HG03442 (cell line): ENCODE measurements at regions not wholly inside any gene's neighbourhood (a gene's known extent, or its start where the extent isn't known, plus 50 kb on each side); places are given as distances from the start of the nearest gene placed in this dataset.

Experiments used
- ATAC-seq: cut with Tn5 transposase; IDR thresholded peaks from one replicate; pipeline ENCODE4 v1.9.1; 2021; ENCODE audit warnings: mild to moderate bottlenecking, moderate library complexity; ENCODE audit not compliant: unreplicated experiment

DNA sequence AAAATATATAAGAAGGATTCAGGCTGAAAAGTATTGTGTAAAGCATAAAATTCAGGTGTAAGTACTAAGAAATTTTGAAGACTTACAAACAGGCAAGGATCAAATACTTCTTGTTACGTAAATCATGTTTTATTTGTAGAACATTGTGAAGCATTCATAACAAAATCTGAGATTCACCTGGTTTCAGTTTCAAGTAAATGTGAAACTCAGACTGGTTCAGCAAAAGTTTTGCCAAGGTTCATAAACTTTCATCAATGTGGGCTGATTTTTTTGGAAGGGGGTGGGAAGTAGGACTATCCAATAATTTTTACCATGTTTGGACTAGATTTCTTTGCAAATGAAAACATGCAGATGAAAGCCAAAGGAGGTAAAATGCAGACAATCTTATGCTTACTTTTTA, 527.7 kb downstream of the ANKRD50 start:
- ATAC-seq: no peak

DNA sequence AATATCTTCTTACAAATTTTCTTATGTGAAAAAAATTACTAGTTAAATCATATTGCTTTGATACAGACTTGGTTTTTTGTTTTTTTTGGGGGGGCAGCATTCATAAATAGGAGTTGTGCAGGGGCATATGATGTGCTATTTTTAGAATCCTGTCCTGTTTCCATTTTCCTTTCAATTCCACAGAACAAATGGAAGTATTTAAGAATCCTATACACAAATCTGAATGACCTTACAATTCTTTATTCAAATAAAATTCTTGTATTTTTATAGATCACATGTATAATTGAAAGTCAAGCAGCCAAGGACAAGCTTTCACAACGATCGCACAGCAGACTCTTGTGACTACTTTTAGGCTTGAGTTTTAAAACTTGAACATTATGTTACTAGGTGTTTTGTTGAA, 523.9 kb downstream of the ANKRD50 start:
- ATAC-seq: no peak

DNA sequence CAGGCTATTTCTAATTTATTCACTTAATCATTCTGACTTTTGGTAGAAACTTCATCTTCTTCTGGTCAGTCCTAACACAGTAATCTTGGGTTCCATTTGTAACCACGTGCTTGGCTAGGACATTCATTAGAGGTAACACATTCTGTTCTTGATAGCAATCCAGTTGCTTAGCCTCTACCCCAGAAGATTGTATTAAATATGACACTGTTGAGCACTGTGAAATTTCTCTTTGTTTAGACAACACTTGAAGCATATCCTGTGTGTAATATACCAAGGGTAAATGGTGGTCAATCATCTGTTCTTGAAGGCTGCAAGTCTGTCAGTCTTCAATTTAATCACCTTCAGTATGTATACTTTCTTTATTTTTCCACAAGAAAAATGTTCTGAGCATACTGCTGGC, 523.0 kb downstream of the ANKRD50 start:
- ATAC-seq: no peak

DNA sequence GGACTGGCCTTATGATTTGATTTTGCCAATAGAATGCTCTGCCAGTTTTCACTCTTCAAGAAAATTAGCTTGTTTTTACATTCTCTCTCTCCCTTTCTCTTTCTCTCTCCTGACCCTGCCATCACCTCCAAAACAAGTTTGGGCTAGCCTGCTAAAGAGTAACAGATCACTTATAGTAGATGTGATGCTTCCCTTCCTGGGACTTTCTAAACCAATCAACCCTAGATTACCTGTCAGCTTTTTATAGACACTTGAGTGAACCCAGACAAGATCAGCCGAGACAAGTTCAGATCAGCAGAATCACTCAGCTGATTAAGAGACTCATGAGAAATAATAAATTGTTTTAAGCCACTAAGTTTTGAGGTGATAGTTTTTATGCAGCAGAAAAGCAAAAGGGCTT, 521.2 kb downstream of the ANKRD50 start:
- ATAC-seq: no peak

DNA sequence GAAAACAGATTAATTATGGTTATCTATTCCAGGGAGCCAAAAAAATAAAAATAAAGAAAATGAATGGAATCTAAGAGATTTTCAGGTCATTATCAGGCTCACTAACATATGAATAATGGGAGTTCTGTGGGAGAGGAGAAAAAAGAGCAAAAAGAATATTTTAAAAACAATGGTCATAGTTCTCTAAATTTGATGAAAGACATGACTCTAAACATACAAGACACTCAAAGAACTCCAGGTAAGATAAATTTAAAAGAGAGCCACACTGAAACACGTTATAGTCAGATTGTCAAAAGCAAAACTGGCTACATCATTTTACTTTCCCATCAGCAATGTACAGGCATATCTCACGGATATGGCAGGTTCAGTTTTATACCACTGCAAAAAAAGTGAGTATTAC, 520.0 kb downstream of the ANKRD50 start:
- no peak for ATAC-seq

DNA sequence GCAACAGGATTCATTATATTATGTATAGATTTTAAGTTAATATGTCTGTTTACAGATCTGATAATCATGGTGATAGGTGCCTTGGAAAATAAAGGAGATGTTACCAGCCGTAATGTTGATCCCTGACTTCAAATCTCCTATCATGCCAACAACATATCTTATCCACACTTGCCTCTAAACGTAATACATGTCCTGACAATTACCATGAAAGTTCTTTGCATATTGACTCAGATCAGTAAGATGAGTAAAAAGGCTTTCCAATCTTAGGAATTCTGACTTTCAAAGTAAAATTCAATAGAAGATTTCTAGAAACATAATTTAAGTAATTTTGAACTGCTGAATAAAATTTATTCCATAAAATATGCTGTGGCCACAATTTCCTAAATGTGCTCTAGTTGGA, 513.3 kb downstream of the ANKRD50 start:
- ATAC-seq: no peak

DNA sequence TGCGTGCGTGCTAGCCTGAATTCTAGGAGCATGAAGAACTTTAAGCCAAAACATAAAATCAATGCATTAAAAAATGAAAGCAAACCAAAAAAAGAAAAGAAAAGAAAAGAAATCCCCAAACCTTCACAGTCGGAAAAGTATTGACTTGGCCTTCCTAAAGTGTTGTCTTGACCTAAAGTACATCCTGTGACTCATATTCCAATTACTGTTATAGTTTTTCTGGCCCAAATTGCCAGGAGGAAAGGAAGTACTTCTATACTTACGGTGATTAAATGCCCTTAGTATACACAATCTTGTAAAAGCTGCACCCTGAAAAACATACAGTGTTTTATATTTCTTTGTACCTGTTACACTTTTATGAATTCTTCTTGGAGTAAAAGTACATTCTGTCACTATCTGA, 512.8 kb downstream of the ANKRD50 start:
- ATAC-seq: no peak

DNA sequence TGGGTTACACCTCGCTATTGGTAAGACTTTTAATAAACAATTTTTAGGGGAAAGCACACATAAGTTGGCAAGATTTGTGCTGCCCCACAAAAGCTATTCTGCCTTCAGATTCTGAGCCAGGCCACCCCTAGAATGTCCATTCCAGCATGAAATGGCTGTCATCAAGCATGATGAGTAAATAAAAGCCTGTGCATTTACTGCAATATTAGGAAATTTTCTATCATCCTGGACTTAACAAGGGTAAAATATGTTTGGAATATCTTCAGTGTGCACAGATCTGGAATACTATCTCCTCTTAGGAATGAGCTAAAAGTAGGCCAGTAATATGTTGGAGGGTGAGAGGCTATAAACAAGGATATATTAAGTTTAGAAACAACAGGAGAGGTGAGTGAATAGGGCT, 510.9 kb downstream of the ANKRD50 start:
- no peak for ATAC-seq

DNA sequence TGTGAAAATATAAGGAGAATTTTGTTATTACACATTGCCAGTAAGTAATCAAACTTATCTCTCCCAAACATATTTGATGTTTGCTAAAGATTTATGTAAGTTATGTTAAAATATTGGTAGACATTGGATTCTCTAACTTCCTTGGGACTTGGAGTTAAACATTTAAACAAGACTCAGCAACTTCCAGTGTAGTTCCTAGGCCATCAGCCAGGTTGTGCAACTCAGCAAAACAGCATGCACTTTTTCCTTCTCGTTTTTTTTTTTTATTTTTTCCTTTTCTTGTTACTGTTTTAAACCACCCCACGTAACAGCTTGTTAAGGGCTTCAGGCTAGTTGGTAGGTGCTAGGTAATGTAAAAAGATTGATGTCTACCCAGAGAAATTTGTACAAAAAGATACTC, 510.4 kb downstream of the ANKRD50 start:
- ATAC-seq: no peak

DNA sequence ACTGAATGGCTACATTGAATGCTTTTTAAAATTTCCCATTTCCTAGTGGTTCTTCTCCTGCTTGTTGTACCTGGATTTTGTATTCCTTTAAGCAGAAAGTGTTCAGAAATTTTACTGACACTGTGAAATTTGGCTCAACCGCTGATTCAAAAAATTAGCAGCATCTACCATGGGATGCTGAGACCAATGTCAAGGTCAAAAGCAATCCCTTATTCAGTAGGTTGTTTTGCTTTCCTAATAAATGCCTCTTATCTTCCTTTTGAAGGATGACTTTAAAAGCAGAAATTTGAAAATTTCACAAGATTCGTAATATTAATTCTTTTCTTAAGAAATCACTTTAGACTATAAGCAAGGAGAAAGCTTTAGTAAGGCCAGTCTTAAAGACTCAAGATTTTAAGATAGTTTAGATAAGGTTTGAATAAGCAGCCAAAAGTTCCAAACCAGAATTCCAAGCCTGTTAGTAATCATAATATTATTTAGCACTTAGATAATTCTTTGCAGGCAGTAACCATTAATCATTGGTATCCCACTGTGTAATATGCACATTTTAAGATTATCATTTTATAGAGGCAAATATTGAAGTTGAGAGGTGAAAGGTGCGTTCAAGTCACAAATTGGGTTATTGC, 508.8 kb downstream of the ANKRD50 start:
- no peak for ATAC-seq

DNA sequence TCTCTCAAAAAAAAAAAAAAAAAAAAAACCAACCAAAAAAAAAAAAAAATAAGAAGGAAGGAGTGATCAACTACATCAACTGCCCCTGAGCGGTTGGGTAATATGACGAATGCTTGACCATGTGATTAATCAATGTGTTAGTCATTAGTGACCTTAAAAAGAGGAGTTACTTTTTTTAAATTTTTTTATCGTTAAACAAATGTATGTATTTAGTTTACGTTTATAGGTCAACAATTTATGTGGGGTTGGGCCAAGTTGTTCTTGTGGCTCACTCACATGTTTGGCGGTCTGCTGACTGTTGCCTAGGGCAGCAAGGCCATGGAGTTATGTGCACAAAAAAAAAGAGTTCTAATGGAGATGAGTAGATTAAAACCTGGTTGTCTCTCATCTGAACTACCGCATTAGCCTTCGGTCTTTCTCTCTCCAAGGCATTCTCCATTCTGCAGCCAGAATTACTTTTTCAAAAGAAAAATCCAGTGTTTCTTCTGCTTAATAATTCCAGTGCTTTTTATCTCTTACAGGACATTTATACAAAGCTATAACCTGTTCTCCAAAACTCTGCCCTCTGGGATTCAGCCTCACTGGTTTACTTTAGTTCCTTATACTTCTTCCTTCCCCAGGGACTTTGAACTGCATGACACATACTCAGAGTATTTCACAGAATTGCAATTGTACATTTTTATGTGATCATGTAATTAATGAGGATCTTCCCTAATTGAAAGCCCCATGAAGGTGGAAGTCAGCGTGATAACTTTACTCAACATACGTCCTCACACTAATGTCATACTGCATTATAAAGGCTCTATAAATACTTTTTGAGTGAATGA, 505.5 kb downstream of the ANKRD50 start:
- no peak for ATAC-seq

DNA sequence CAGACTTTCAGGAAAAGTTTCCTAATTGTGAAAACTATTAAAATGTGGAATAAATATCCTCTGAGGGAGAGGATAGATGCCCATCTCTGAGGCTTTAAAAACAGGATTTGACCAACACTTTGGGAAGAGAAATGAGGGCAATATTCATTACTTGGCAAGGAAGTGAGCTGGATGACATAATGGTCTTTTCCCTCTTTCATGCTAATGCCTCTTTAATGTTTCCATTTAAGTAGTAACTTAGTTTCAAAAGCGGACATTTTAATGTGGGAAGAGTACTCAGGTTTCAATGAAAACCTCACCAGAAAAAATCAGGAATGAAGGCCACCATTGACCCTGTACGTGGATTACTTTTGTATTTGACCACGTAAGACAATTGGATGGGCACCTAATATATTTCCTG, 503.3 kb downstream of the ANKRD50 start:
- ATAC-seq: no peak

DNA sequence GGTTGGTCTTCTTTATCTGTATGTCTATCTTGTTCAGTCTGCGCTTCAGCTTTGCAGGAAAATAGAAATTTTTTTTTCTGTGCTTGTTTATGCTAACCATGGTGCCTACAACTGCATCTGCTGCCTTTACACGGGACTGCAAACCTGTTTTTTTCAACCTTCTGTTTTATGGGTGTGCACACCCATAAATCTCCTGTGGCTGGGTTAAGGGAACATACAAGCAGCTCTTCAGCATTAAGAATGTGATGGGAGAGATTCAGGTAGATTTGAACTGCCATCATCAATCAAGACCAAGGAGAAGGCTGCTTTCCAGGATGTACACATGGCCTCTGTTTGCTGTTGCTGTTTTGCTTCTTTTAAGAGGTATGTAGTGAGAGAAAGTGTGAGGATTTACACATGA, 502.9 kb downstream of the ANKRD50 start:
- no peak for ATAC-seq

DNA sequence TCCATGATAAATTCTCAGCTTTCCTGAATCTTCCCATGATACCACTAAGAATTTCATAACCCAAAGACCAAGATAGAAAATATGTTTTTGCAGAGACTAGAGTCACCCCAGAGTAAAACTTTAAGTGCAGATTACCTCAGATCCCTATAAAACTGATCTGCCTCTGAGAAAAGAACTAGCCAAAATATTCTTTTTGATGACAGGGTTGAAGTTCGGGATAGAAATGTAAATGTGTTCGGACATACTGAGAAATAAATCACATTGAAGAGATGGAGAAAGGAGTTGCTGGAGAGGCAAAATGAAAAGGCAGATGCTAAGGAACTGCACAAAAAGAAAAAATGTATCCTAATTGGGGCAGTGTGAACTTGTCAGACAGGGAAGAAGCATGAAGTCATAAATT, 501.8 kb downstream of the ANKRD50 start:
- no peak for ATAC-seq

DNA sequence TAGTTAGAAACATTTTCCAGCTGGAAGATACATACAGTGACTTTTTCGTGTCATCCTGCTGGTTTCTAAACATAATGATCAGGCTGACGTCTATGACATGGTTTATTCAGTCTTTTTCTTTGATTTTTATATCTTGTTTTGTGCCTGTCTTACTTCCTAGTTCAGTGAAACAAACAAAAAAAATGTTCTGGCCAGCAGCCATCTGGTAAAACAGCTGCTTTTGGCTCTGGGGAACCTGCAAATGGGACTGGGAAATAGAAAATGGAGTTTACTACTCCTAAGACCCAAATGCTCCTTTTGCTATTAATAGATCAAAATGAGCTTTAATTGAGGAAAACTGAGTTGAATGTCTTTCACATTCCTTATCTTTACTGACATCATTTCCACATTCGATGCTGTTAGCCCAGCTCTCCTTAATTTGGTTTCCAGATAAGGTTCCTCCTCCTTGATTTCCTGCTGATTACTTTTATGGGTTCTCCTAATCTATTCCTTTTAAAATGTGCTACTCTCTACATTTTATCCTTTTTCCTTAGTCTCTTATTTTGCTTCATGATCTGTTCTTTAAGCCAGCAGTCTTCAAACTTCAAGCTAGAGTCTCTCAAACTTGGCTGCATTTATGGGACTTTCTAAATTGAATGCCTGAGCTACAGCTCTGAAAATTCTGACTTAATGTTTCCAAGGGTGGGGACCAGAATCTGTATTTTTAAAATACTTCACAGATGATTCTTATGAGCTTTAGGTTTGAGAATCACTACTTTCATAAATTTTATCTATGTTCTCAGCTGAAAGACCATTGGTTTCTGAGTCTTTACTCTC, 499.5 kb downstream of the ANKRD50 start:
- no peak for ATAC-seq

DNA sequence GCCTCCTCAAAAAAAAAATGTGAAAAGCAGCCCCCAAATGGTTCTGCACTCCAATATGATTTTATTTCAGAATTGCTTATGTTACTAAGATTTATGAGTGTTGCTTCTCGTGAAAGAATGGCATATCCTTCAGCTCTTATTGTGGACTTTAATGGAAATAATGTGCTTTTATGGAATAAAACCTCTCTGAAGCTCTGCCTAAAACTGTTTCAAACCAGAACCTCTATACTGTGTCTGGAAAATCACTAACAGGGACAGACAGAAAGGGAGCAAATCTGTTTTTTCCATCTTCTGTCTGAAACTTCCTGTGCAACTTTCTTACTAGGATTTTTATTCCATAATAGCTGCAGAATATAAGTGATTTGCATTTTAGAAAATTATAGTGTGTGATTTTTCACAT, 493.1 kb downstream of the ANKRD50 start:
- no peak for ATAC-seq

DNA sequence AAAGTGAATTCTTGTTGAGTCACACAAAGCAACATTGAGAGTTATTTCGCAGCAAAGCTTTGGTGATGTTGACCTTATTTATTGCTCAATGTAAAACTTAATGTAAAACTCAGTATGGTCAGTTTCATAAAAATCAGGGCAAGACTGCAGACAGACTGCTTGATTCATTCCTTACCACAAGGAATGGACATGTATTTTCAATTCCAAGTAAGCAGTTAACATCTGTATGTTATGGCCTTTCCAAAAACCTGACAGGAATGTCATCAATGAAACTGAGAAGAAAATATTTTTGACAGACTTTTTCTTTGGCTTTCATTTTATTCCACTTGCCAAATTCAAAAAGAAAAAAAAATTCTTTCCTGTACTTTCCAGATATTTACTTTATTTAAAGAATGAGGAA, 488.3 kb downstream of the ANKRD50 start:
- ATAC-seq: no peak

DNA sequence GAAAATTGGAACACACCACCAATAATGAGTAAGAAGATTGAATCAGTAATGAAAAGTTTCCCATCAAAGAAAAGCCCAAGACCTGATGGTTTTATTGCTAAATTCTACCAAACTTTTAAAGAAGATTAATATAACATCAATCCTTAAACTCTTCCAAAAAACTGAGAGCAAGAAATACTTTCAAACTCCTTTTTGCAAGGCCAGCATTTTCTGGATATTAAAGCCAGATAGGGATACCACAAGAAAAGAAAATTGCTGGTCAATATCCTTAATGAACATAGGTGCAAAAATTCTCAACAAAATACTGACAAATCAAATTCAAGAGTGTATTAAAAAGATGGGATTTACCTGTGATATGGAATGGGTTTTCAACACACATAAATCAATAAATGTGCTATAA, 484.6 kb downstream of the ANKRD50 start:
- no peak for ATAC-seq

DNA sequence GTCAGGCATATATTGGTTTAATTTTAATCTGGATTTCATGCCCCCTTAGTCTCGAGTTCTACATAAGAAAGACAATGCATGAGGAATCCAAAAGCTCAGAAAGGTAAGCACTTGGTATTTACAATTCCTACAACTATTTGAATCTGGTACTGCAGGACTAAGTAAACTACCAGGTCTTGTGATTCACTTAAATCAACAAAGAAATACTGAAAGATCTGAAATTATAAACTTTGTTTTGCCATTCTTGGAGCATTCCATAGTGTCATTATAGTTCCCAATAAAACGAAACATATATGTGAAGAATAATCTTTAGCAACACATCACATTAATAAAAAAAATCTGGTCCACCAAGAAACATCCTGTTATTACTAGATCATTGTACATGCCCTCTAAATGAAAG, 482.3 kb downstream of the ANKRD50 start:
- no peak for ATAC-seq

DNA sequence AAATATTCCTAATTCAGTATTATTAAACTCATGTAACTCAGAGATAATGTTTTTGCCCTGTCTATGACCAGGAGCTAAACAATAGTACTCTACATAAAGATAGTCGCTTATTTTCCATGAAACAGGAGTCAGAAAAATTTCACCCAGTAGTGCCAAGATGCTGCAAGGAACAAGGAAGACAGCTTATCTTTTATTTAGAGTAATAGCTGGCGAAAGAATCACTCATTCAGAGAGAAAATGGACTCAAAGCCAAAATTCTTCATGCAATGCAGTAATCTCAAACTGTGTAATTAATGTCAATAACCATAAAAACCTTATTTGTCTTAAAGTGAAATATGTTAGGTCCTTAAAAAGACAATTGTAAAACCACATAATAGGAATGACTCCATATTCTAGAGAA, 477.8 kb downstream of the ANKRD50 start:
- ATAC-seq: no peak

DNA sequence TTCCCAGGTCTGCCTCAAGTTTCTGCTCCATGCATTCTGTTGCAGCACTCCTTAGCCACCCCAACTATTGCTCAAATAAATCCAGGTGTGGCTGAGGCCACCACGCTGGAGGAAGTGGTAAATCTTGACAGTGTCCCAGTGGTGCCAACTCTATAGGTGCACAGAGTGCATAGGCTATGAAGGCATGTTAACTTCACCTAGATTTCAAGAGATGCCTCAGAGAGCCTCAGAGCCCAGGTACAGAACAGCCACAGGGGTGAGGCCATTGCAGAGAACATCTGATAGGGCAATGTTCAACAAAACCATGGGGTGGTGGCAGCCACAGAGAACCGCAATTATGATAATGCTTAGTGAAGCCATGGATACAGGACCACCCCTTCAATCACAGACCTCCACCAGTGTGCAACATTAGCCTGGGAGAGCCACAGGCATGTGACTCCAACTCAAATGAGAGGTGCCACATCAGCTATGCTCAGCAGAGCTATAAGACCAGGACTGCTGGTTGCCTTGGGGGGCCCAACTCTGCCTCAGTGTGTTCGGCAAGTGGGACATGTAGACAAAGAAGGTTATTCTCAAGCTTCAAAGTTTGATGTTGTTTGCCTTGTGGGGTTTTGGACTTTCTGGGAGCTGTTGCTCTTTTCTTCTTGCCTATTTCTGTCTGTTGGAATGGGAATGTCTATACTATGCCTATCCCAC, 468.7 kb downstream of the ANKRD50 start:
- ATAC-seq: no peak
